GM18502 (cell line): ENCODE measurements at regions not wholly inside any gene's neighbourhood (a gene's known extent, or its start where the extent isn't known, plus 50 kb on each side); places are given as distances from the start of the nearest gene placed in this dataset.

Source experiments
- ATAC-seq: cut with Tn5 transposase; IDR thresholded peaks from one replicate; pipeline ENCODE4 v1.9.1; 2021; ENCODE audit warnings: mild to moderate bottlenecking; ENCODE audit not compliant: unreplicated experiment, poor library complexity

GRCh38 chr4:41865306-41865980 lies 69.8 kb upstream of the TMEM33 start:
- ATAC-seq, result no peak

- no peak for ATAC-seq
These were observed 76.1 kb upstream of the TMEM33 start for GRCh38 chr4:41859087-41859486.

- no peak for ATAC-seq
These were observed 78.0 kb upstream of the TMEM33 start for GRCh38 chr4:41857226-41857641.

- ATAC-seq, result no peak
These were observed 78.4 kb upstream of the TMEM33 start for GRCh38 chr4:41856797-41857196.

GRCh38 chr4:41853973-41854372 lies 81.3 kb upstream of the TMEM33 start:
- no peak for ATAC-seq

GRCh38 chr4:41852229-41852628 lies 83.0 kb upstream of the TMEM33 start:
- ATAC-seq, result no peak

GRCh38 chr4:41851621-41852020 lies 83.6 kb upstream of the TMEM33 start:
- ATAC-seq, result no peak

- ATAC-seq, result no peak
These were observed 90.9 kb upstream of the TMEM33 start for GRCh38 chr4:41844327-41844726.

- peak; percentile 90 for ATAC-seq
These were observed 91.7 kb upstream of the PHOX2B start for GRCh38 chr4:41839916-41840854.

- no peak for ATAC-seq
These were observed 90.1 kb upstream of the PHOX2B start for GRCh38 chr4:41838590-41838989.

- no peak for ATAC-seq
These were observed 86.9 kb upstream of the PHOX2B start for GRCh38 chr4:41835321-41835995.

GRCh38 chr4:41832961-41833360 lies 84.4 kb upstream of the PHOX2B start:
- ATAC-seq, result no peak

- ATAC-seq, result no peak
These were observed 73.8 kb upstream of the PHOX2B start for GRCh38 chr4:41822325-41822724.

- ATAC-seq, result peak; percentile 57
These were observed 71.9 kb upstream of the PHOX2B start for GRCh38 chr4:41820473-41820872.

- no peak for ATAC-seq
These were observed 71.1 kb upstream of the PHOX2B start for GRCh38 chr4:41819621-41820020.

GRCh38 chr4:41815473-41815872 lies 66.9 kb upstream of the PHOX2B start:
- no peak for ATAC-seq

GRCh38 chr4:41814565-41814964 lies 66.0 kb upstream of the PHOX2B start:
- ATAC-seq, result no peak

GRCh38 chr4:41806807-41807206 lies 58.3 kb upstream of the PHOX2B start:
- ATAC-seq, result no peak

- no peak for ATAC-seq
These were observed 54.1 kb upstream of the PHOX2B start for GRCh38 chr4:41802590-41802989.

GRCh38 chr4:41799126-41799525 lies 50.6 kb upstream of the PHOX2B start:
- ATAC-seq, result no peak
